H1 (cell line): ENCODE measurements at regions not wholly inside any gene's neighbourhood (a gene's known extent, or its start where the extent isn't known, plus 50 kb on each side); places are given as distances from the start of the nearest gene placed in this dataset.

ENCODE experiments used
- CTCF ChIA-PET: fragments of 300-600 bp; sonication (Branson Sonifier 250); formaldehyde crosslinking; loops from one replicate; lab custom pipeline; 2021; ENCODE audit not compliant: partially characterized antibody; lab: Charles Lee
- POLR2A ChIA-PET: fragments of 300-600 bp; sonication (Branson Sonifier 250); formaldehyde crosslinking; loops from one replicate; lab custom pipeline; 2021; ENCODE audit warnings: inconsistent platforms; ENCODE audit not compliant: partially characterized antibody; lab: Charles Lee
- DNase-seq, 2 experiments: peaks; one replicate each; pipeline versions ENCODE4 v3.0.0 to v3.0.0-alpha.2; 2010 to 2022; ENCODE audit warnings: low spot score in 2 of 2, low read depth in 1 of 2, mixed read lengths in 1 of 2
- FAIRE-seq: peaks from 2 replicates; lab custom pipeline; 2011; peaks lifted over from hg19 to GRCh38; lab: Jason Lieb, UNC
- H2AFZ ChIP-seq: 2 replicates; pipeline ENCODE4 v1.8.1; 2012; ENCODE audit warnings: low read length, inconsistent platforms
- H2AK5ac ChIP-seq: 2 replicates; pipeline ENCODE4 v1.6.1; 2013; ENCODE audit warnings: low read depth, low read length
- H2BK120ac ChIP-seq: replicated peaks from 2 replicates; pipeline ENCODE3; 2013; ENCODE audit warnings: low read depth, low read length, inconsistent platforms
- H2BK12ac ChIP-seq: 2 replicates; pipeline ENCODE4 v1.6.1; 2013; ENCODE audit warnings: low read depth, low read length
- H2BK15ac ChIP-seq: 2 replicates; pipeline ENCODE4 v1.6.1; 2013; ENCODE audit warnings: low read length
- H2BK20ac ChIP-seq: 2 replicates; pipeline ENCODE4 v1.6.1; 2013; ENCODE audit warnings: low read length
- H2BK5ac ChIP-seq: 2 replicates; pipeline ENCODE4 v1.6.1; 2013; ENCODE audit warnings: low read depth, low read length
- H3K14ac ChIP-seq: 2 replicates; pipeline ENCODE4 v1.6.1; 2013; ENCODE audit warnings: inconsistent platforms; ENCODE audit not compliant: insufficient read length
- H3K18ac ChIP-seq: 2 replicates; pipeline ENCODE4 v1.6.1; 2013; ENCODE audit warnings: low read length; ENCODE audit errors: extremely low read depth
- H3K23ac ChIP-seq: 2 replicates; pipeline ENCODE4 v1.6.1; 2013; ENCODE audit warnings: inconsistent platforms; ENCODE audit not compliant: insufficient read length
- H3K23me2 ChIP-seq: 2 replicates; pipeline ENCODE4 v1.6.1; 2013; ENCODE audit warnings: low read depth, low read length
- H3K27ac ChIP-seq: 2 replicates; pipeline ENCODE4 v1.6.1; 2011; ENCODE audit warnings: low read depth, low read length, inconsistent platforms
- H3K27me3 ChIP-seq, 4 experiments: replicated peaks in 1 of 4; 1 replicate in 1 of 4; 2 replicates in 3 of 4; pipeline versions ENCODE4 v1.6.1 to v1.8.1; 2011 to 2013; ENCODE audit warnings: low read length in 3 of 4, mild to moderate bottlenecking in 3 of 4, inconsistent platforms in 2 of 4, mixed read lengths in 2 of 4, moderate library complexity in 1 of 4; ENCODE audit not compliant: control insufficient read depth in 3 of 4, insufficient read depth in 3 of 4; ENCODE audit errors: extremely low read depth in 1 of 4
- H3K36me3 ChIP-seq, 4 experiments: 2 replicates each; pipeline versions ENCODE4 v1.6.1 to v1.8.1; 2011 to 2013; ENCODE audit warnings: mild to moderate bottlenecking in 4 of 4, low read length in 3 of 4, moderate library complexity in 2 of 4, control low read depth in 1 of 4, inconsistent platforms in 1 of 4; ENCODE audit not compliant: insufficient read depth in 4 of 4, control insufficient read depth in 2 of 4
- H3K4ac ChIP-seq: replicated peaks from 2 replicates; pipeline ENCODE3; 2013; ENCODE audit warnings: low read length, low read depth, mixed read lengths, inconsistent platforms; ENCODE audit not compliant: insufficient read length
- H3K4me1 ChIP-seq, 4 experiments: replicated peaks in 1 of 4; 1 replicate in 1 of 4; 2 replicates in 3 of 4; pipeline versions ENCODE4 v1.6.1 to v1.8.1; 2011 to 2013; ENCODE audit warnings: low read length in 3 of 4, inconsistent platforms in 2 of 4, mixed read lengths in 1 of 4; ENCODE audit not compliant: insufficient read depth in 4 of 4, control insufficient read depth in 3 of 4
- H3K4me2 ChIP-seq, 2 experiments: 2 replicates each; pipeline versions ENCODE4 v1.6.1 to v1.8.1; 2011 to 2013; ENCODE audit warnings: low read depth in 2 of 2, low read length in 2 of 2, control low read depth in 1 of 2, inconsistent platforms in 1 of 2, mild to moderate bottlenecking in 1 of 2; ENCODE audit not compliant: insufficient read depth in 1 of 2
- H3K4me3 ChIP-seq, 4 experiments: fragments of 200-600, 300-600 bp in 1 of 4; sonication (generic), shearing (Covaris generic), sonication (Bioruptor Twin) in 1 of 4; 2 replicates each; pipeline versions ENCODE4 v1.5.1 to v1.8.1; 2011 to 2016; ENCODE audit warnings: low read length in 4 of 4, low read depth in 3 of 4, control low read depth in 2 of 4, inconsistent platforms in 2 of 4, mild to moderate bottlenecking in 2 of 4, mixed read lengths in 1 of 4, moderate library complexity in 1 of 4; ENCODE audit not compliant: insufficient read depth in 2 of 4; ENCODE audit errors: extremely low read depth in 1 of 4
- H3K56ac ChIP-seq: replicated peaks from 2 replicates; pipeline ENCODE3; 2013; ENCODE audit warnings: low read depth, mild to moderate bottlenecking, mixed read lengths, low read length, inconsistent platforms; ENCODE audit not compliant: insufficient read length
- H3K79me1 ChIP-seq: 2 replicates; pipeline ENCODE4 v1.6.1; 2013; ENCODE audit warnings: low read depth, low read length, control low read depth
- H3K79me2 ChIP-seq, 2 experiments: 2 replicates each; pipeline versions ENCODE4 v1.6.1 to v1.8.1; 2012 to 2013; ENCODE audit warnings: low read length in 2 of 2, mild to moderate bottlenecking in 2 of 2, inconsistent platforms in 1 of 2; ENCODE audit not compliant: insufficient read depth in 2 of 2, control insufficient read depth in 1 of 2
- H3K9ac ChIP-seq, 4 experiments: replicated peaks in 1 of 4; 1 replicate in 1 of 4; 2 replicates in 3 of 4; pipeline versions ENCODE4 v1.6.1 to v1.8.1; 2011 to 2013; ENCODE audit warnings: low read depth in 3 of 4, low read length in 3 of 4, control low read depth in 2 of 4, mild to moderate bottlenecking in 2 of 4, moderate library complexity in 2 of 4, inconsistent platforms in 1 of 4; ENCODE audit errors: extremely low read depth in 1 of 4
- H3K9me3 ChIP-seq, 2 experiments: 2 replicates each; pipeline versions ENCODE4 v1.6.1 to v1.8.1; 2012 to 2013; ENCODE audit warnings: mild to moderate bottlenecking in 2 of 2, moderate library complexity in 2 of 2, control low read depth in 1 of 2, inconsistent platforms in 1 of 2, low read depth in 1 of 2, low read length in 1 of 2, mixed read lengths in 1 of 2; ENCODE audit not compliant: insufficient read depth in 2 of 2
- H4K20me1 ChIP-seq, 2 experiments: replicated peaks in 1 of 2; 2 replicates each; pipeline versions ENCODE3 to v1.8.1; 2011 to 2013; ENCODE audit warnings: inconsistent platforms in 2 of 2, low read length in 2 of 2, mild to moderate bottlenecking in 1 of 2; ENCODE audit not compliant: insufficient read depth in 2 of 2, control insufficient read depth in 1 of 2
- H4K5ac ChIP-seq: 2 replicates; pipeline ENCODE4 v1.6.1; 2013; ENCODE audit warnings: low read length, low read depth, mixed read lengths, inconsistent platforms; ENCODE audit not compliant: insufficient read length
- H4K8ac ChIP-seq: 2 replicates; pipeline ENCODE4 v1.8.0; 2013; ENCODE audit warnings: mild to moderate bottlenecking, moderate library complexity, low read length, inconsistent platforms; ENCODE audit not compliant: insufficient read depth; ENCODE audit errors: extremely low read depth
- H4K91ac ChIP-seq: replicated peaks from 2 replicates; pipeline ENCODE3; 2013; ENCODE audit warnings: low read length, mixed read lengths, inconsistent platforms; ENCODE audit not compliant: insufficient read length
- BCL11A ChIP-seq, 2 experiments: IDR thresholded peaks; one replicate each; pipeline ENCODE4 v1.6.1; 2011; ENCODE audit warnings: low read depth in 2 of 2, low read length in 2 of 2, mild to moderate bottlenecking in 2 of 2
- CEBPB ChIP-seq: IDR thresholded peaks from 2 replicates; pipeline ENCODE4 v1.6.1; 2012; ENCODE audit warnings: low read depth, low read length
- GABPA ChIP-seq: IDR thresholded peaks from 2 replicates; pipeline ENCODE4 v1.6.1; 2011; ENCODE audit warnings: mild to moderate bottlenecking, low read length, moderate library complexity, borderline replicate concordance; ENCODE audit not compliant: insufficient read depth
- KDM1A ChIP-seq: fragments of 200-600, 300-600 bp; sonication (generic); IDR thresholded peaks from 2 replicates; pipeline ENCODE4 v1.7.1; 2016; ENCODE audit warnings: mild to moderate bottlenecking, low read length, borderline replicate concordance
- MAX ChIP-seq: IDR thresholded peaks from 2 replicates; pipeline ENCODE4 v1.6.1; 2012; ENCODE audit warnings: inconsistent platforms
- RAD21 ChIP-seq, 2 experiments: IDR thresholded peaks in 1 of 2; conservative IDR thresholded peaks in 1 of 2; 2 replicates each; pipeline ENCODE4 v1.6.1; 2011; ENCODE audit warnings: low read depth in 2 of 2, low read length in 2 of 2, improper control_type of control experiment in 1 of 2, inconsistent platforms in 1 of 2, mild to moderate bottlenecking in 1 of 2, moderate library complexity in 1 of 2
- SAP30 ChIP-seq: fragments of 300-600 bp; sonication (generic); IDR thresholded peaks from 2 replicates; pipeline ENCODE4 v1.7.1; 2012; ENCODE audit warnings: low read length, moderate library complexity, mild to moderate bottlenecking, inconsistent platforms; ENCODE audit not compliant: insufficient read depth, insufficient replicate concordance
- SIN3A ChIP-seq, 2 experiments: IDR thresholded peaks in 1 of 2; conservative IDR thresholded peaks in 1 of 2; 2 replicates each; pipeline ENCODE4 v1.6.1; 2011 to 2012; ENCODE audit warnings: low read length in 2 of 2, improper control_type of control experiment in 1 of 2, low read depth in 1 of 2, mild to moderate bottlenecking in 1 of 2
- SIX5 ChIP-seq: IDR thresholded peaks from 2 replicates; pipeline ENCODE4 v1.6.1; 2011; ENCODE audit warnings: mild to moderate bottlenecking, low read depth, low read length
- SP1 ChIP-seq: IDR thresholded peaks from 2 replicates; pipeline ENCODE4 v1.6.1; 2011; ENCODE audit warnings: low read depth, low read length
- SP4 ChIP-seq: IDR thresholded peaks from 2 replicates; pipeline ENCODE4 v1.6.1; 2012; ENCODE audit warnings: low read length, inconsistent platforms
- WGBS, 2 experiments: shearing (Covaris generic) in 1 of 2; methylation state at CpG; one replicate each; pipeline versions ENCODE4 v1.1.6 to v1.1.7; 2013 to 2015; ENCODE audit warnings: low lambda C conversion rate in 2 of 2, mixed read lengths in 2 of 2, inconsistent platforms in 1 of 2, low coverage in 1 of 2, missing lambda C conversion rate in 1 of 2; ENCODE audit not compliant: insufficient replicate concordance in 2 of 2, insufficient coverage in 1 of 2, insufficient read length in 1 of 2; ENCODE audit errors: extremely low coverage in 1 of 2, missing lambda C conversion rate in 1 of 2; 5-methylcytosine and 5-hydroxymethylcytosine counted together

- CTCF ChIA-PET, result interaction anchor here (2.2 kb wide), 1 partner anchor 39 kb away, joined by 4 read pairs; no protein-coding TSS in a partner anchor
- Histone ChIP-seq H3K23ac (no peak overlapping the region), H2BK12ac (no peak overlapping the region), H4K20me1 (no peaks in the 10 kb centered on the region), H3K9ac (no peak overlapping the region), H3K27ac (no peak overlapping the region), H4K91ac (no peak overlapping the region), H3K14ac (no peak overlapping the region), H3K4me1 (peaks cover 0 to 3% (median 1%) of the 10 kb centered on the region in 4 experiments; a peak in 1 of 7 replicates), H3K4me2 (no peak overlapping the region), H4K5ac (no peak overlapping the region), H2BK20ac (no peak overlapping the region), H4K8ac (no peak overlapping the region), H3K36me3 (no peaks in the 10 kb centered on the region), H3K4ac (no peak overlapping the region), H2BK15ac (no peak overlapping the region), H3K9me3 (peaks cover 0 to 4% of the 10 kb centered on the region in 2 experiments; a peak in 1 of 4 replicates), H3K4me3 (no peak overlapping the region), H2BK5ac (no peak overlapping the region), H3K27me3 (no peaks in the 10 kb centered on the region), H3K79me2 (no peaks in the 10 kb centered on the region), H2AK5ac (no peak overlapping the region), H3K18ac (no peak overlapping the region), H3K79me1 (no peaks in the 10 kb centered on the region), H3K23me2 (peaks cover 2% of the 10 kb centered on the region; the same call in 1 of the 2 replicates), H3K56ac (no peak overlapping the region), H2BK120ac (no peak overlapping the region), H2AFZ (no peak overlapping the region)
- FAIRE-seq (no peak), DNase-seq (no peak)
- POLR2A ChIA-PET, result no interaction called here
- 93% methylated on average over 2 of the region's 2 CpGs; no CpG with 5 or more reads in 1 of the 2 experiments for WGBS, 2 experiments
- TF ChIP-seq MAX, result no peak
- no peak for TF ChIP-seq BCL11A (IDR thresholded peaks at IDR 0.05; ENCODE audit: low read depth in 2 of 2, low read length in 2 of 2)
- no peak for TF ChIP-seq SIN3A (conservative IDR thresholded peaks at IDR 0.05 in 1 of 2, IDR thresholded peaks at IDR 0.05 in 1 of 2; ENCODE audit: low read depth in 1 of 2, low read length in 2 of 2)
- TF ChIP-seq GABPA, result no peak
- no peak for TF ChIP-seq SP4
- no peak for TF ChIP-seq SP1
- no peak for TF ChIP-seq KDM1A
- TF ChIP-seq SIX5, result no peak
- no peak for TF ChIP-seq SAP30
- no peak for TF ChIP-seq RAD21 (IDR thresholded peaks at IDR 0.05 in 1 of 2, conservative IDR thresholded peaks at IDR 0.05 in 1 of 2; ENCODE audit: low read depth in 2 of 2, low read length in 2 of 2)
- no peak for TF ChIP-seq CEBPB
Measured at GRCh38 chr5:60325870-60326269, 374.1 kb downstream of the DEPDC1B start.
